Mucosa of descending colon (tissue), 3 donors: ENCODE measurements at regions not wholly inside any gene's neighbourhood (a gene's known extent, or its start where the extent isn't known, plus 50 kb on each side); places are given as distances from the start of the nearest gene placed in this dataset.

Experiments
- ATAC-seq: fragments of 200-7000 bp; cut with Tn5 transposase; one replicate; pipeline ENCODE4 v1.9.1; 2020; ENCODE audit warnings: mild to moderate bottlenecking, moderate library complexity
- DNase-seq, 3 donors: peaks; one replicate each; pipeline ENCODE4 v3.0.0-alpha.2; 2020
- H3K36me3 ChIP-seq: fragments of 200-600 bp; one replicate; pipeline ENCODE4 v1.8.0; 2021; ENCODE audit warnings: low read depth, mild to moderate bottlenecking
- H3K4me1 ChIP-seq: fragments of 200-600 bp; one replicate; pipeline ENCODE4 v1.8.0; 2021; ENCODE audit warnings: low read depth, mild to moderate bottlenecking
- H3K4me3 ChIP-seq: fragments of 200-600 bp; one replicate; pipeline ENCODE4 v1.8.0; 2021; ENCODE audit warnings: mild to moderate bottlenecking
- H3K9me3 ChIP-seq: fragments of 200-600 bp; one replicate; pipeline ENCODE4 v1.8.0; 2021; ENCODE audit warnings: mild to moderate bottlenecking
- CTCF ChIP-seq: fragments of 200-600 bp; IDR thresholded peaks from one replicate; pipeline ENCODE4 v1.8.0; 2022; ENCODE audit warnings: antibody characterized with exemption, mild to moderate bottlenecking
- intact Hi-C, 2 donors: fragments of 100-400 bp; cut with DNase I in 1 of 2; cut with micrococcal nuclease in 1 of 2; formaldehyde crosslinking; loops; one replicate each; pipeline versions ENCODE4 v1.11.0 to v1.11.1; 2022; cut with DNase I, micrococcal nuclease
- donor health status: DM: no; HTN: no; CAD: no; lungs with moderate emphysema.
- donor health status: DM: no; HTN: no; CAD: no.
- donor health status: DM: no; HTN: yes; CAD: no.

- Histone ChIP-seq H3K9me3 (no peaks in the 10 kb centered on the region), H3K4me1 (no peaks in the 10 kb centered on the region), H3K4me3 (no peak overlapping the region), H3K36me3 (no peaks in the 10 kb centered on the region)
- ATAC-seq (no peak), DNase-seq (no peak)
- TF ChIP-seq CTCF = no peak
- intact Hi-C loops = no loop called here
Observed at GRCh38 chr13:79160818-79161217, 245.2 kb downstream of the RBM26 start.

DNA sequence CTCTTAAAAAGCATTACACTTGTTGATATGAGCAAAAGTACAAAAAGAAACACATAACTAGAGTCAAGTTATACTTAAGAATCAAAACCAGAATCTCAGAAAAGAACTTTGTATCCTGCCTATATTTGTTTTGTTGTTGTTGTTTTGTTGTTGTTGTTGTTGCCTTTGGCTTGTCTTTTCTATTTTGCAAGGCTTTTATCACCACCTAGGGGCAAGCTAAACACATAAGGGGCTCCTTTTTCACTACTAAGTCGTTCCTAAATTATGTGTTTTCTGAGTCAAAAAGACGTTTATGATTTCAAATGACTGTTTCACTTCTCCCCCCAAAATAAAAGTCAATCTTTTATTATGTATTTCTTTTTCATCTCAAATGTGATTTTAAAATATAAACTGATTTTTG is 250.2 kb downstream of the RBM26 start:
- ATAC-seq (no peak), DNase-seq (no peak)
- no peak for TF ChIP-seq CTCF
- H3K9me3 ChIP-seq = no peaks in the 10 kb centered on the region
- no peak overlapping the region for H3K4me3 ChIP-seq
- no peaks in the 10 kb centered on the region for H3K4me1 ChIP-seq
- intact Hi-C loops = no loop called here
- no peaks in the 10 kb centered on the region for H3K36me3 ChIP-seq

DNA sequence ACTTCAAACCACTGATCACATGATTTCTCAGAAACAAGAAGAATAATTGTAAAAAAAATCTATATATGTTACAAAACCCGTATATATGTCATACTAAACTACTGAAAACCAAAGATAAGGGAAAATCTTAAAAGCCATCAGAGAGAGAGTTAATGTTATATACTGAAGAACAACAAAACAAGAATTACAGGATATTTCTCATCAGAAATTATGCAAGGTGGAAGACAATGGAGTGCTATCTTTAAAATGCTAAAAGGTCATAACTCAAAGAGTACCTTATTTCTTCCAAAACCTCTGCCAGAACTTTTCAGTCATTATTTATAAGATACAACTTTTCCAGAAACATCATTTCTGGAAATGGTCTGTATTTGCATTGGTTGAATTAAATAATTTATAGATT is 256.8 kb downstream of the RBM26 start:
- H3K4me3 ChIP-seq = no peak overlapping the region
- no peaks in the 10 kb centered on the region for H3K36me3 ChIP-seq
- ATAC-seq (no peak), DNase-seq (no peak)
- intact Hi-C loops = no loop called here
- no peaks in the 10 kb centered on the region for H3K4me1 ChIP-seq
- no peak for TF ChIP-seq CTCF
- no peaks in the 10 kb centered on the region for H3K9me3 ChIP-seq

DNA sequence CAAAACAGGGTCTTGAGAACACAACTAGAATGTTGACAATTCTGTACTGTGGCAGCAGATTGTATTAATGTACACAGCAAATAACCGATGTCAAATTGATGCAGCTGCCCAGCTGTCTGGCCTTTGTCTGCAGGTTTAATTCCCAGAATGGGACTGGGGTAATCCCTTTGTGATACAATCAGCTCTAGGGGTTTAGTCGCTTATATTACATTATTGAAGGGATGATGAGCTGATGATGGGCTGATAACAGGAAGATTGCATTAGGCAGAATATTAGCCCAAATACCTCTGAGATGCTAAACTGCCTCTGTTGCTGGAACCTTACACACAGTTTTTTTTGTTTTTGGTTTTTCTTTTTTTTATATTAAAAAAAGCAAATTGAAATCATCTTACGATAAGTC is 265.0 kb downstream of the RBM26 start:
- no peaks in the 10 kb centered on the region for H3K9me3 ChIP-seq
- H3K4me3 ChIP-seq = no peak overlapping the region
- intact Hi-C loops = no loop called here
- TF ChIP-seq CTCF = no peak
- H3K36me3 ChIP-seq = no peaks in the 10 kb centered on the region
- DNase-seq (no peak), ATAC-seq (no peak)
- H3K4me1 ChIP-seq = no peaks in the 10 kb centered on the region

DNA sequence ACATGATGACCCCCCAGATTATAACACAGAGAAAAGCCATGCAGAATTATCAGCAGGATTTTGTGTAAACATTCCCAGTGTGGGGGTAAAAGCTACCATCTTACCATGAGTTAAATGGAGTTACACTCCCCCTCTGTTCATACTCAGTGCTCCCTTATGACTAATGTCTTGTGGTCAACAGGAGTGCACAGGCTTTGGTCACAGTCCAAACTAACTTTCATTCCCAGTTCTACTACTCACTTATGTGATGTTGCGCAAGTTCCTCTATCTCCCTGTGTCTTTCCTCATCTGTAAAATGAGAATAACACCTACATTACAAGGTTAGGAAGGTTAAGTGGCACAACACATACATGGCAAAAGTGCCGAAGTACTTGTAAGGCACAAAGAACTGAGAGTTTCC is 277.9 kb downstream of the RBM26 start:
- DNase-seq (no peak), ATAC-seq (no peak)
- TF ChIP-seq CTCF = no peak
- no peaks in the 10 kb centered on the region for H3K4me1 ChIP-seq
- intact Hi-C loops = no loop called here
- H3K4me3 ChIP-seq = no peak overlapping the region
- no peaks in the 10 kb centered on the region for H3K9me3 ChIP-seq
- H3K36me3 ChIP-seq = no peaks in the 10 kb centered on the region

DNA sequence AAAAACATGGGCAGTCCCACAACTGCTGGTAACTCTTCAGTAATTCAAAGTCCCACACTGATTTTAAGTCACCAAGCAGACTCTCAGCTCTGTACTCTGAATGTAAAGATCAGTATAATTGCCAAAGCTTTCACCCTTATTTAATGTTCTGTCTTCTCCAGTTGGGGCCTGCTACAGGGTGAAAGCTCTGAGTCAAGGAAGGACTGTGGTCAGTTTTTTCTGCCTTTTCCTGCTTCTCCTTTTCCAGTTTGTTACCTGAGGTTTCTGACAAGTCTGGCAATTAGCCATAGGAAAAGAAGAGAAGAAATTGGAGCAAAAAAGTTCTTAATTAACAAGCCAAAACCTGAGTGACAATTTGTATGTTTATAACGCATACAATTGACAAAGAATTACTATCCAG is 279.3 kb downstream of the RBM26 start:
- no peak for TF ChIP-seq CTCF
- no peaks in the 10 kb centered on the region for H3K4me1 ChIP-seq
- no peaks in the 10 kb centered on the region for H3K36me3 ChIP-seq
- DNase-seq (no peak), ATAC-seq (no peak)
- no peak overlapping the region for H3K4me3 ChIP-seq
- intact Hi-C loops = no loop called here
- H3K9me3 ChIP-seq = no peaks in the 10 kb centered on the region
